GM18511 (cell line): ENCODE measurements at regions not wholly inside any gene's neighbourhood (a gene's known extent, or its start where the extent isn't known, plus 50 kb on each side); places are given as distances from the start of the nearest gene placed in this dataset.

Experiments used
- ATAC-seq: cut with Tn5 transposase; IDR thresholded peaks from one replicate; pipeline ENCODE4 v1.9.1; 2021; ENCODE audit warnings: mild to moderate bottlenecking, moderate library complexity; ENCODE audit not compliant: unreplicated experiment

- no peak for ATAC-seq
These were observed 323.3 kb upstream of the RSPO3 start for GRCh38 chr6:126795161-126795560.

DNA sequence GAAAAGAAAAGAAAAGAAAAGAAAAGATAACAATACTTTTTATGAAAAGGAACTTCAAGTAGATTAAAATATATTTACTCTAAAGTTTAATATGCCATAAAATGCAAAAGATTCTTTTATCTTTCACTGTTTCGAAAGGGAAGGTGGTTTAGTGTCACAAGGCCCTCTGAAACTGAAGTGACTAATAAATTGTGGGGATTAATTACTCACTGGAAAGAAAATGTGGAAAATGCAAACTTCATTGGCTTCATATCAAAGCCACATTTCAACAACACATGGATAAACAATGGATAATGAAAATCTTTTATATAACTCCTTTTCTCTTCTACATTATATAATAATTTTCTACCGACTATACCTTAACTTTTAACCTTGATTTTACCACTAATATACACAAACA, 320.5 kb upstream of the RSPO3 start:
- no peak for ATAC-seq

- ATAC-seq, result peak; percentile 55
These were observed 314.7 kb upstream of the RSPO3 start for GRCh38 chr6:126803769-126804168.

DNA sequence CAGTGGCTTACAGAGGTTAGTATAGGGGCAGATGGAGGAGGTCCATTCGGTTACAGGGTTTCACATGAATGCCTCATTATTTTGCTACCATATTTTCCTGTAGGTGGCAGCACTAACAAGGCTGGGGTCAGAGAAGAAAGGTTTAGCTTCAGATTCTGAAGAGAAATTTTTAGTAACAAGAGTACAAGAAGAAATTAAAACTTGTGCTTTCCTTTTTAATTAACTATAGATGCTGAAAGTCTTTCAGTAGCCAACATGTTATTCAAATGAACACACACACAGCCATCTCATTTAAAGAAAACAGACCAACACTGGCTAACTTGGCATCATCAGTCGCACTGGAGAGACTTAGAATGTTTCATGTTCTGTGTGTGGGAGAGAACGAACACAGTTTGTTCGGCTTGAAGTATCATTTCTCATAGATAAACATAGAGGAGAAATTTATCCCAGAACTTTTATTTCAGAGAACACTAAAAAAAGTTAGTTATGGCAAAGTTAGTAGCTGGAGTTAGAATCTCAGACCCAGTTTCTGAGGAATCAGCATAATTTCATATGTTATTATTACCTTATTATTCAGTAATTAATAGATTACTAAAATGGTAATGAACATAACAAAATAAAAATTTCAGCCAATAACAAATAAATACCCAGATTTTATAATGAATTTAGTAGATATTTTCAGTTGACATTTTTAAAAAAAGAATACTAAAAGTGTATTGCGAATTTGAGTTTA, 314.0 kb upstream of the RSPO3 start:
- ATAC-seq, result peak; percentile 88

DNA sequence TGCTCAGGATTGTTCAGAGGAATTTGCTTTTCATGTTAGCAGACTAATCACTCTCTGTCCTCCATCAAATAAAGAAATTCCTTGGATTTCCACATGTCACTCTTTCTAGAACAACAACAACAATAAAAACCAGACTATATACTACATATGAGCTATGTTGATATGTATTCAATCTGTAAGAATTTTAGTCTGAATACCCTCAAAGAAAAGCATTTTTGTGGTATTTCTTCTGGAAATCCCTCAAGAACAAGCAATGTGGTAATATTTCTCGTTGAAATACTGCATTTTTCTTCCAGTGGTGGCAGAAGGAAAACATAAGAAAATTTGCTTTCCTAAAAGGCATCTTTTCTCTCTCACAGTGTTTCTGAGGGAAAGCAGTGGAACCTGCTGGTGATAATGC, 312.6 kb upstream of the RSPO3 start:
- no peak for ATAC-seq

DNA sequence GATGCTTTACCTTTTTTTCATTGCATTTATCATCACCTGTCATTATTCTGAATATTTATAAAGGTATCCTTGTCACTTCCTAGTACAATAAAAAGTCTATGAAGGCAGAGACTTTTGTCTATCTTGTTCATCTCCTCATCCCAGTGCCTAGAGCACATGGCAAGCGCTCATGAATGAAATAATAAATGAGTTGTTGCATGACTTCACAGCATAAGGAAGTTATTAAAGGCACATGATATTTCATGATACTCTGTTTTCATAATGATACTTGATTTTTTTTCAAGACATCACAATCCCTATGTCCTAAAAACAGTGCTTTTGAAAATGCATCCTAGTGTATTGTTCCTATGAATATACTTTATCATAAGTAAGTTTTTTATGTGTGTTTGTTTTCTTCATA, 310.6 kb upstream of the RSPO3 start:
- no peak for ATAC-seq

DNA sequence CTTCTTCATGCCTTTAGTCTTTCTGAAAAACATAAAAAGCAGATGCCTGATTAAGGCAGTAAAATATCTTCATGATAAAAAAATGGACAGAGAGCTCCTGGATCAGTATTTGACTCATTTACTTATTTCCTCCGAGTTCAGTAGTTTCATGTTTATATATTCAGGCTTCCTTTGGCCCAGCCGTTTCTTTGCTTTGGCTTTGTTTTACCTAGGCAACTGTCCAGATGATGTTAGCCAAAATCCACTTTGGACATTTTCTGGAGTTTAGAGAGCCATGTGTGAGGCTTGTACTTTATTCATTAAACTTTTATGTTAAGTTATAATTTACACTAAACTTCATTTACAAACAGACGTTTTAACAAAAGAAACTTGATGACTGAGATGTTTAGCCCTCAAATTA, 307.1 kb upstream of the RSPO3 start:
- ATAC-seq, result no peak

GRCh38 chr6:126812010-126812409, 306.5 kb upstream of the RSPO3 start:
- ATAC-seq, result no peak

DNA sequence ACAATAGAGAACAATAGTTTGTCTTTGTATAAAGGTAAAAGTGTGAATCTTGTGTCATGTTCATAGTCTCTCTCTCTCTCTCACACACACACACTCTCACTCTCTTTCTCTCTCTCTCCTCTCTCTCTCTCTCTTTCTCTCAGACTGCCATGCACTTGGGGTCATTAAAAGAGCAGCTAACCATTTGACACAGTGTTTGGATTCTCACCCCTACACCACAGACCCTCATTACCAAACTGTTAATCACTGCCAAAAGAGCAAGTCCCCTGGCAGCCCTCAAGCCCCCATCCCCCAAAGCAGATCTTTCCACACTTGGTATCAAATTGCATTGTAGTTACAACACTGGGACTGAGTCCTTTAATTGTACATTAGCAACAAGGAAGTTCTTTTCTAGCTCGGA, 305.8 kb upstream of the RSPO3 start:
- no peak for ATAC-seq

DNA sequence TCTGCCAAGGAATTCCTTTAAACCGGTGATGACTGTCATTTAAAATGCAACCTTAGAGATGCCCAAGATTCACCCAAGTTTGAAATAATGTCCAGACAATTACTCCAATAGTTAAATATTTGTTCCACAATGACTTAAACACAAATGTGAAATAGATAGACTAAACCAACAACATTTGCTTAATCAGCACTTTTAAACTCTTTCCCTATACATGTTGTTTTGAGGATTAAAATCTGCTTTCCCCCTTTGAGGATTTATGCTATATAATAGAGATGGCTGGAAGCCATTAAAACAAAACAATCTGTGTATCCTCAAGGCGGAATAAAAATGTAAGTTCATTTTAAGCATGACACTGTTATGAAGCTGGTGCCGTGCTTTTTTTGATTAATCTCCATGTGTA, 297.8 kb upstream of the RSPO3 start:
- no peak for ATAC-seq

DNA sequence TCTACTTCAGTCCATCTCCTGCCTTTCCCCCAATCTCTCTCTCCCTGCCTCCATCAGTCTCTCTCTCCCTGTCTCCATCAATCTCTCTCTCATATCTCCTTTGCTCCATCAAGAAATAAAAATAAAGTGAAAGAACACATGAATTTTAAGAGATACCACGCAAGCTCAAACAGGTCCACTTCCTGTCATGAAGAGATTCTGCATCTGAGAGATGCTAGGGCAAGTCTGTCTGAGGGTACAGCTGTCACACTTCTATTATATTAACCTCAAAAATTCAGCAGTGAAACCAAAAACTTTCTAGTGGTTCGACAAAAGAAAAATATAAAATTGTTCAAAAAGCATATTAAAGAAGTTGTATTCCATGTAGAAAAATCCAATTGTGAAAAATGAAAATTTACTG, 296.8 kb upstream of the RSPO3 start:
- ATAC-seq, result no peak

DNA sequence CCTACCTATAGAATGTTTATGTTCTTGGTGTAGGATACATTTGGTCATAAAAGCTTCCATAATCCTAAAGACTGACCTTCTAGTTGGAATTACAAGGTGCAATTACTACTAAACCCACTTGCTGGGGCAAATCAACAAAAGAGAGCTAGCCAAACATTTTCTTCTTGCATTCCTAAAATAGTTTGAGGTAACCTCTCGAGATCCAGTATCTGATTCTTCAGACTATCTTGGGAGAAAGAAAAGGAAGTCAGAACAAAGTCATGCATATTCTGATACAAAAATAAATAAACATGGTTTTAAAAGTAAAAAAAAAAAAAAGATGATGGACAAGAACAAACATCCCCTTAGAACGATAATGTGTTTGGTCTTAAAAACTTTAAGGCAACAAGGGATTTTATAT, 294.2 kb upstream of the RSPO3 start:
- no peak for ATAC-seq

DNA sequence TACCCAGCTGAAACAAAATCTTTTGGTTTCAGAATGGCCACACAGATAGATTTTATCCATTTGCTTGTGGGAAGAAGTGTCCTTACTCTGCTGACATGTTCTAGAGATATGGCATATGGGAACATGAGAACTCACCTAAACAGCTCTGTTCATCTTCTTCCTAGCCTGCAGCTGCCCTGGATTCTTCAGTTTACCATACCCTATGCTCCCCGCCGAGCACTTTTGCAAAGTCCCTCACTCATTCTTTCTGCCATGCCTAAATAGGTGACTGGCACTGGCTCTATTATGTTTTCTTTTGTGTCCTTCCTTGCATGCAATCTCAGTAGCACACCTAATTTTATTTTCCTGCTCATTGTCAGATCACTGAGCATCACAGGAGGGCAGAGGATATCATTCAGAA, 293.7 kb upstream of the RSPO3 start:
- no peak for ATAC-seq

DNA sequence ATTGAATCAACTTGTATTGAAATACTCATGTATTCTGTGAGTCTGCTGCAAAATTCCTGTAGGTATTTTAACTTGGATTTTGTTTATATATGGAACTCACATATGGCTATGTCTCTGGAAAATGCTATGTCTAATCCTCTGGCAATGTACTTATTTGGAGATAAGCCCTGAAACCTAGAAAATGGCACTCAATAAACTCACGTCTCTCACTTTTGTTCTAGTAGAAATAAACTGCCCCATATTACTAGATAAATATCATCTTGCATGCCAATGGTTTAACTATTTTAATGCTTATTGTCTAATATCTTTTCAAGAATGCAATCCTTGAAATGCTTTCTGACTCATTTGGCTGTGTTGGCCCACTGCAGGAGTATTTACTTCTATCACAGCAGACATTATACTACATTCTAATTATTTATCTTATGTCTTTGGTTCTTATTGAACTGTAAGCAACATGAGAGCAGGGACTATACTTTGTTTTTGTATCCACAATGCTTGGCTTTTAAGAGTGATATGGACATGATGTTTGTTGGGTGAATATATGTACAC, 292.2 kb upstream of the RSPO3 start:
- no peak for ATAC-seq

DNA sequence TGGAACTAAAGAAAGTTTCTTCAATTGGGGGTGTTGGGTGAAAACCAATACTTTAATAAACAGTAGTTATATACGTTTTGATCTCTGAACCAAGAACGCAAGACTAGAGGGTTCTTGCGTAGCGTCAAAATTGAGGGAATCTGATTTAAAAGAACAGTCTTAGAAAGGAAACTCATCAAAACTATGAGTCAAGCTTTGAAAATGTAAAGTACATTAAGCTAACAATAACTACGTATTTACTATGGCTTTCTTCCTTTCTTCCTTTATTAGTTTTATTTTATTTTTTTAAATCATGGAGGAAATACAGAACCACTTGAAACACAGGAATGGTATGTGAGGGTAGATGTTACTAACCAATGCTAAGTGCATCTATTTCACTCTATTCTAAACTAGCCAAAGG, 287.0 kb upstream of the RSPO3 start:
- no peak for ATAC-seq

- ATAC-seq, result no peak
These were observed 275.7 kb upstream of the RSPO3 start for GRCh38 chr6:126842769-126843168.

- ATAC-seq, result no peak
These were observed 270.4 kb upstream of the RSPO3 start for GRCh38 chr6:126848119-126848518.

DNA sequence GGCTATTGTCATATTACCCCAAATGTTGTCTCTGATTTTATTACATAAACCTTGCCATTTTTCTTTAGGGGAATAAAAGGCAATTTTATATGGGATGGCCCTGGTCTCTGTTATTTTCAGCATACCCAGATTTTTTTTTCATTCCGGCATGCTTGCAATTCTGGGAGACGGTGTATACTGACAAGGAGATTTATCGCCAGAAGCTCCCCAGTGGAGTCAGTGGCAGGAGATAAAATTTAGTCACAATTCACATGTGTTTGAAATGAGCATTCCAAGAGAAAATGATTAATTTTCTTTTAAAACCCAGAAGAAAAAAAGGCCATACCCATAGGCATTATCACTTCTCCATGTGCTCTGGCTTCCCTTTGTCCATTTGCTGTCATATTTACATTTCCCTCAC, 250.8 kb upstream of the RSPO3 start:
- no peak for ATAC-seq

DNA sequence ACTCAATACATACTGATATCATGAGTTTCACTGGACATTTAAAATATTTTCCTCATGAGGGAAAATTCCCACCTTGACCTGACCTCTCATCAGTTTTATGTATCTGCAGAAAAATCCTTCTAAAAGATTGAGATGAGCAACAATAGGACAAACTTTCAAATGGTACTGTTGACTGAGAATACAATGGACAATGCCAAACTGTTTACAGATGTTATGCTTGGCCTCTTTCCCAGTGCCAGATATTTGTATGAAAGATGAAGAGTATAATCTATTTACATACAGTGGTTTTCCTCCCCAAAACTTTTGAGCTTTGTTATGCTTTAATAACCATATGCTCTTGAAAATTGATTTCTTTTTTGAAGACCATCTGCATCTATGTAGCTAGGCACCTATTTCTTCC, 245.1 kb upstream of the RSPO3 start:
- ATAC-seq, result no peak

DNA sequence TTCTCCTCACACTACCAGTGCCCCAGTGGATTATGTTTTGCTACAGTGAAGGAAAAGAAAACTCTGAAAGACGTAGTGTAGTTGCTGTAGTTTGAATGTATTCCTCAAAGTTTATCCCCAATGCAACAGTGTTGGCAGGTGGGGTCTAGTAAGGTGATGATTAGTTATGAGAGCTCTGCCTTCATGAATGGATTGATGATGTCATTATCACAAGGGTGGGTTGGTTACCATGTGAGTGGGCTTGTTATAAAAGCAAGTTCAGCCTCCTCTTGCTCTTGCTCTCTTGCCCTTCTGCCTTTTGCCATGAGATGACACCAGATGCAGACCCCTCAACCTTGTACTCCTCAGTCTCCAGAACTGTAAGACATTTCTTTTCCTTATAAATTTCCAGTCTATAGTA, 244.7 kb upstream of the RSPO3 start:
- ATAC-seq, result no peak

- no peak for ATAC-seq
These were observed 242.0 kb upstream of the RSPO3 start for GRCh38 chr6:126876446-126876845.

DNA sequence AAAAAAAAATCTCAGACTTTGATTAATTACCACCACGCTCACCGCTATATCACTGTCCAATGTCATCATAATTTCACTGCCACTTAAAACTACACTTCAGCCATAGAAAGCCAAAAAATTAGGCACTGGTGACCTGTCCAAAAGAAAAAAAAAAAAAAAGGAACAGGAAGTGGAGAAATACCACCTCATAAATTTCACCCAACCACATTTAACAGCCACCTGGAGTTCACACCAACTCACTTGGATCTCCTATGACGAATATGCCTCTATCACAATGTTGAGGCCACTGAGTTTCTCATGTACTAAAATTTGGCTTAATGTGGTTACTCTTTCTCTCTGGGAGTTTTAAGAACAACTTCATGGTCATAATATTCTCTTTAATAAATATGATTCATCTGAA, 237.5 kb upstream of the RSPO3 start:
- ATAC-seq, result no peak

GRCh38 chr6:126886106-126886505, 232.4 kb upstream of the RSPO3 start:
- ATAC-seq, result no peak
